GM19035 (cell line): ENCODE measurements at regions not wholly inside any gene's neighbourhood (a gene's known extent, or its start where the extent isn't known, plus 50 kb on each side); places are given as distances from the start of the nearest gene placed in this dataset.

Source experiments
- ATAC-seq: cut with Tn5 transposase; IDR thresholded peaks from one replicate; pipeline ENCODE4 v1.9.1; 2021; ENCODE audit not compliant: unreplicated experiment

GRCh38 chr7:32194537-32194936 lies 124.3 kb upstream of the PDE1C start:
- ATAC-seq = no peak

- no peak for ATAC-seq
These were observed 121.1 kb upstream of the PDE1C start for GRCh38 chr7:32191305-32191704.

- no peak for ATAC-seq
These were observed 109.4 kb upstream of the PDE1C start for GRCh38 chr7:32179567-32179966.

GRCh38 chr7:32178677-32179366 lies 108.6 kb upstream of the PDE1C start:
- ATAC-seq = no peak

- ATAC-seq = no peak
These were observed 107.0 kb upstream of the PDE1C start for GRCh38 chr7:32177232-32177631.

GRCh38 chr7:32175099-32175498 lies 104.9 kb upstream of the PDE1C start:
- no peak for ATAC-seq

GRCh38 chr7:32171248-32171647 lies 101.0 kb upstream of the PDE1C start:
- no peak for ATAC-seq

- ATAC-seq = no peak
These were observed 100.6 kb upstream of the PDE1C start for GRCh38 chr7:32170838-32171237.

GRCh38 chr7:32169228-32169627 lies 99.0 kb upstream of the PDE1C start:
- no peak for ATAC-seq

- ATAC-seq = no peak
These were observed 97.6 kb upstream of the PDE1C start for GRCh38 chr7:32167815-32168214.

- no peak for ATAC-seq
These were observed 97.0 kb upstream of the PDE1C start for GRCh38 chr7:32167256-32167655.

GRCh38 chr7:32164341-32164996 lies 94.3 kb upstream of the PDE1C start:
- ATAC-seq = no peak

GRCh38 chr7:32163896-32164295 lies 93.7 kb upstream of the PDE1C start:
- no peak for ATAC-seq

GRCh38 chr7:32163141-32163806 lies 93.1 kb upstream of the PDE1C start:
- ATAC-seq = no peak

GRCh38 chr7:32161708-32162107 lies 91.5 kb upstream of the PDE1C start:
- ATAC-seq = no peak

- ATAC-seq = no peak
These were observed 88.8 kb upstream of the PDE1C start for GRCh38 chr7:32158751-32159745.

GRCh38 chr7:32158076-32158475 lies 87.9 kb upstream of the PDE1C start:
- ATAC-seq = no peak

- no peak for ATAC-seq
These were observed 85.5 kb upstream of the PDE1C start for GRCh38 chr7:32155712-32156111.

- ATAC-seq = no peak
These were observed 84.6 kb upstream of the PDE1C start for GRCh38 chr7:32154797-32155196.

- no peak for ATAC-seq
These were observed 82.8 kb upstream of the PDE1C start for GRCh38 chr7:32153006-32153405.

GRCh38 chr7:32152576-32152975 lies 82.4 kb upstream of the PDE1C start:
- ATAC-seq = no peak
